Nephron progenitor cell (in vitro differentiated cells): ENCODE measurements at regions not wholly inside any gene's neighbourhood (a gene's known extent, or its start where the extent isn't known, plus 50 kb on each side); places are given as distances from the start of the nearest gene placed in this dataset.

Source experiments
- DNase-seq: peaks from one replicate; pipeline ENCODE4 v3.0.0; 2021
- H3K27ac Mint-ChIP-seq: 2 replicates; pipeline ENCODE4 v1.8.0; 2021; ENCODE audit warnings: mild to moderate bottlenecking, moderate library complexity, mixed read lengths
- H3K27me3 Mint-ChIP-seq: 2 replicates; pipeline ENCODE4 v1.8.0; 2021; ENCODE audit warnings: mild to moderate bottlenecking, low read depth, mixed read lengths; ENCODE audit not compliant: poor library complexity
- H3K36me3 Mint-ChIP-seq: 2 replicates; pipeline ENCODE4 v1.8.0; 2021; ENCODE audit warnings: low read depth, mixed read lengths
- H3K4me1 Mint-ChIP-seq: 2 replicates; pipeline ENCODE4 v1.8.0; 2021; ENCODE audit warnings: mixed read lengths
- H3K4me3 Mint-ChIP-seq: 2 replicates; pipeline ENCODE4 v1.8.0; 2021; ENCODE audit warnings: mild to moderate bottlenecking, moderate library complexity, mixed read lengths
- H3K9me3 Mint-ChIP-seq: 2 replicates; pipeline ENCODE4 v1.8.0; 2021; ENCODE audit warnings: mild to moderate bottlenecking, moderate library complexity, mixed read lengths
- TF ChIP-seq, protein P1 (sequence below): fragments of 200-600 bp; sonication (generic); IDR thresholded peaks from 2 replicates; pipeline ENCODE4 v1.5.0; 2021; ENCODE audit warnings: antibody characterized with exemption

DNA sequence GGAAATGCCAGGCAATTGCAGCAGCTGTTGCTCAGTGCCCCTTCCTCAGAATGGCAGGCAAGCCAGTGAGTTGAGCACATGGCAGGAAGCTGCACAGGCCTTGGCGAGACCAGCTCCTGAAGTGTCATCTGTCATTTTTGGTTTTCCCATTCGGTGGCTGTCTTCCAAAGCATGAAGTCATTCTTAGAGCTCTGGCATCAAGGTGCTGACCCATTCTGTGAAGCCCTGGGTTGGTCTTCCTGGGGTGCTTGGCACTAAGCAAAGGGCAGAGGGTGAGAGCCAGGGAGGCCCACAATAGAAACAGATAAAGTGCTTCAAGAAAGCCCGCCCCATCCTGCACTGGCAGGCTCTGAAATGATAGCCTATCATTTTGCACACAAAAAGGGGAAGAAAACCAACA, 150.5 kb downstream of the VAPA start:
- TF ChIP-seq, protein P1, sequence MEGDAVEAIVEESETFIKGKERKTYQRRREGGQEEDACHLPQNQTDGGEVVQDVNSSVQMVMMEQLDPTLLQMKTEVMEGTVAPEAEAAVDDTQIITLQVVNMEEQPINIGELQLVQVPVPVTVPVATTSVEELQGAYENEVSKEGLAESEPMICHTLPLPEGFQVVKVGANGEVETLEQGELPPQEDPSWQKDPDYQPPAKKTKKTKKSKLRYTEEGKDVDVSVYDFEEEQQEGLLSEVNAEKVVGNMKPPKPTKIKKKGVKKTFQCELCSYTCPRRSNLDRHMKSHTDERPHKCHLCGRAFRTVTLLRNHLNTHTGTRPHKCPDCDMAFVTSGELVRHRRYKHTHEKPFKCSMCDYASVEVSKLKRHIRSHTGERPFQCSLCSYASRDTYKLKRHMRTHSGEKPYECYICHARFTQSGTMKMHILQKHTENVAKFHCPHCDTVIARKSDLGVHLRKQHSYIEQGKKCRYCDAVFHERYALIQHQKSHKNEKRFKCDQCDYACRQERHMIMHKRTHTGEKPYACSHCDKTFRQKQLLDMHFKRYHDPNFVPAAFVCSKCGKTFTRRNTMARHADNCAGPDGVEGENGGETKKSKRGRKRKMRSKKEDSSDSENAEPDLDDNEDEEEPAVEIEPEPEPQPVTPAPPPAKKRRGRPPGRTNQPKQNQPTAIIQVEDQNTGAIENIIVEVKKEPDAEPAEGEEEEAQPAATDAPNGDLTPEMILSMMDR: no peak
- peaks cover 5% of the 10 kb centered on the region for H3K9me3 Mint-ChIP-seq
- DNase-seq: no peak
- H3K4me3 Mint-ChIP-seq: no peak overlapping the region
- H3K27me3 Mint-ChIP-seq: peaks cover 8% of the 10 kb centered on the region
- no peaks in the 10 kb centered on the region for H3K36me3 Mint-ChIP-seq
- H3K27ac Mint-ChIP-seq: no peak overlapping the region
- H3K4me1 Mint-ChIP-seq: peaks cover 79% of the 10 kb centered on the region

DNA sequence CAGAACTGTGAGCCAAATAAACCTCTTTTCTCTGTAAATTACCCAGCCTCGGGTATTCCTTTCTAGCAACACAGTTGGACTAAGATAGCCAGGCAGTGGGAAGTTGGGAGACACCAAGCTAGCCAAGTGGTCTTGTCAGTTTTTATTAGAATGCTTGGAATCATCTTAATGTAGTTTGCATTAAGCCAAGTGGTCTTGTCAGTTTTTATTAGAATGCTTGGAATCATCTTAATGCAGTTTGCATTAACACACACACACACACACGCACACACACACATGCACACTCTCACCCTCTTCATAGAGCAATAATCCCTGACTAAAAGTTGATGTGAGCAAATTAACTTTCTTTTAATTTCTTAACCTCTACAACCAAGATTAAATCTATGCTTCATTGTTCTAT, 151.5 kb downstream of the VAPA start:
- DNase-seq: no peak
- peaks cover 5% of the 10 kb centered on the region for H3K9me3 Mint-ChIP-seq
- H3K4me1 Mint-ChIP-seq: peaks cover 72% of the 10 kb centered on the region
- H3K4me3 Mint-ChIP-seq: no peak overlapping the region
- no peaks in the 10 kb centered on the region for H3K36me3 Mint-ChIP-seq
- H3K27ac Mint-ChIP-seq: peak overlapping the region; percentile 2
- TF ChIP-seq, protein P1: no peak
- peaks cover 7% of the 10 kb centered on the region for H3K27me3 Mint-ChIP-seq

DNA sequence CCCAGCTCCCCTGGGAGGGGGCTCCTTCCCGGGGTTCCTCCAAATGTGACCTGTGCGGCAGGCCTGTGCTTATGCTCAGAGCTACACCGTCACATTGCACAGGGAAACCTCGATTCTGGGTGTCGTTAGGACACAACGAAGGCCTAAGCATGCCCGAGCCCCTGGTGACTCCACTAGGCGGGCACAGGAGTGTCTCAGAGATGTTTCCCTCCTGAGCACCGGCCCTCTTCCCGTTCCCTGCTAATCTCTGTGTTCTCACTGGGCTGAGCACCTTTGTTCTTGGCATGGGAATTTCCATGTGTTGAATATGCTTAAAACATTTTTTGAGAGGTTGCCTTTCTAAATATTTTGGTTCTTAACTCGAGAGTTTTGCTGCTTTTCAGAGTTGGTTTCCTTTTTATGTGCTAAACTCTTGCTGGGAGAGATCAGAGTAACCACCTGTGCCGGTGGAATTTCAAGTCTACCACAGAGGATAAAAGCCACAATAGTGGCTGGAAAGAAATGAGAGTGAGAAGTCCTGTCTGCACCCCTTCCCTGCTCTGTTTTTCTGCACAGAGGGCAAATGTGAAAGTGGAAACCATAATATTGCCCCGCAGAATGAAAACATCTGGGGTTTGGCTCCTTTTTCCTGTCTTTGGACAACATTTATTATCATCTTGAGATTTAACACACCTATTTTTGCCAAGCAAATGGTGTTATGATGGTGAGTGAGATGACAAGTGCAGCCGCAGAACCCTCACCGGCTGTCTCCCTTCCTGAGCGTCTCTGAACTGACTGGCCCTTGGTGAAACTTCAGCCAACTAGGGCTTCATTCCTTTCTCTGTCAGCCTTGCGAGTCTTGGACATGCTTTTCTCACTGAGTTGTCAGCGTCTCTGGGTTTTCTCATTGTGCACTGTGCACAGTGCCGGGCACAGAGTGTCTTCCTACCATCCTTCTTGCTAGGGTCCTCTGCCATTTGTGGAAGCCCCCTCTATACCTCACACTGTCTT, 154.1 kb downstream of the VAPA start:
- no peak for DNase-seq
- peak overlapping the region; percentile 81 for H3K27ac Mint-ChIP-seq
- H3K27me3 Mint-ChIP-seq: peaks cover 3% of the 10 kb centered on the region
- H3K4me3 Mint-ChIP-seq: no peak overlapping the region
- TF ChIP-seq, protein P1: no peak
- peaks cover 46% of the 10 kb centered on the region for H3K4me1 Mint-ChIP-seq
- no peaks in the 10 kb centered on the region for H3K36me3 Mint-ChIP-seq
- H3K9me3 Mint-ChIP-seq: peaks cover 5% of the 10 kb centered on the region

DNA sequence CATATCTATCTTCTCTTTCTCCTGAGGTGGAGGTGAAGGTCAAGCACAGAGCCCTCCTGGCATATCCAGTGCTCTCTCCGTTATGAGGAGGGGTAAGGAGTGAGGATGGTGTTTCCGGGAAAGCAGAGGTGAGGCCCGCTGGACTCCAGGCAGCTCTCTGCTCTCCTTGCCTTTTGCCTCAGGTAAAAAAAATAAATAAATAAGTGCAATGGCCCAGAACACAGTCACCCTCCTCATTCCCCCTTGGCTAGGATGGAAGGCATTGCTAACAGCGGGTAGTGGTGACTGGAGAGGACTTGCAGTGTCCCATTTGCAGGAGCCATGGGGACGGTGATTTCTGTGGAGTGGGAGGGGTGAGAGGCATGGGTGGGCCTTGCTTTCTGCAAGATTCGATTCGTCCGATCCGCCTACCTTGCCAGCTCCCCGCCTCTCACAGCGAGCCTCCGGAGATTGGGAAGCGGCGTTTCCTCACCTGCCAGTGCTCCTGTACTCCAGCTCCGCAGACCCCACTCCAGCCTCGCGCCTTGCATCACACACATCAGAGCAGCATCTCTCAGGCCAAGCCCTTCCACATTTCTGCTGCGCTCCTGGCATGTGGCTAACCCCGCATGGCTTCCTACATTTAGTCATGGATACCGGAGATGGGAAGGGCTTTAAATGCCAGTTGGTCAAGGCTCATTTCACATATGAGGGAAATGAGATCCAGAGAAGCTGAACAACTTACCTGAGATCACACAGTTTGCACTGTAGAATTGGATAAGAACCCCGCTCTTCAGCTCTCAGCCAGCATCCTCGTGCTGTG, 155.2 kb downstream of the VAPA start:
- H3K27ac Mint-ChIP-seq: peak overlapping the region; percentile 81
- DNase-seq: no peak
- H3K27me3 Mint-ChIP-seq: peaks cover 3% of the 10 kb centered on the region
- H3K36me3 Mint-ChIP-seq: no peaks in the 10 kb centered on the region
- TF ChIP-seq, protein P1: no peak
- H3K9me3 Mint-ChIP-seq: peaks cover 5% of the 10 kb centered on the region
- H3K4me3 Mint-ChIP-seq: no peak overlapping the region
- H3K4me1 Mint-ChIP-seq: peaks cover 38% of the 10 kb centered on the region

DNA sequence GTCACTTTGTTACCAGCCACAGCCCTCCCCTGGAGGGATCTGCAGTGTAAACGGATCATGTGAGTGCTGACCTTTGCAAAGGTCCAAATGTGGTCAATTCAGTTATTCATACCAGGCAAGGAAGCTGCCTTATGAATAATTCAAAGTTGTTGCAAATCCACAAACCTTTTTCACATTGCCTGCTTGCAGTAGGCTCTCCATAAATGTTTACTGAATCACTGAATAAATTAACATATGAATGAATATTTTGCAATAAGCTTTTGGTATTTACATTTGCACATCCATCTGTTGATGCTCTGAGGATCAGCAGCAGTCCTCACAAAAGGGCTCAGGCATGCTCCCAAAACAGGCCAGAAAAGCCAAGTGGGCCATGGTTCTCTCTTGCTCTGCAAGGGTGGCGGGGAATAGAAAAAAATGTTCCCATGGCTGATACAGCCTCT, 156.8 kb downstream of the VAPA start:
- Mint-ChIP-seq H3K9me3 (no peaks in the 10 kb centered on the region), H3K4me1 (peaks cover 47% of the 10 kb centered on the region), H3K27ac (no peak overlapping the region), H3K36me3 (no peaks in the 10 kb centered on the region), H3K27me3 (peaks cover 3% of the 10 kb centered on the region), H3K4me3 (no peak overlapping the region)
- TF ChIP-seq, protein P1: no peak
- no peak for DNase-seq
